HL-60 (cell line): ENCODE measurements at regions not wholly inside any gene's neighbourhood (a gene's known extent, or its start where the extent isn't known, plus 50 kb on each side); places are given as distances from the start of the nearest gene placed in this dataset.

Source experiments
- GABPA ChIP-seq: IDR thresholded peaks from 2 replicates; pipeline ENCODE4 v1.6.1; 2012; ENCODE audit warnings: low read depth
- POLR2AphosphoS5 ChIP-seq: IDR thresholded peaks from 2 replicates; pipeline ENCODE4 v1.6.1; 2012; ENCODE audit warnings: low read depth
- REST ChIP-seq: IDR thresholded peaks from 2 replicates; pipeline ENCODE4 v1.6.1; 2012; ENCODE audit warnings: low read depth; ENCODE audit not compliant: insufficient replicate concordance
- SPI1 ChIP-seq: IDR thresholded peaks from 2 replicates; pipeline ENCODE4 v1.6.1; 2012; ENCODE audit warnings: low read depth, mild to moderate bottlenecking, borderline replicate concordance
- TF ChIP-seq, protein P1 (sequence below): IDR thresholded peaks from one replicate; pipeline ENCODE4 v1.5.1; 2011; ENCODE audit warnings: low read length, control low read depth, inconsistent platforms; ENCODE audit not compliant: insufficient read depth

DNA sequence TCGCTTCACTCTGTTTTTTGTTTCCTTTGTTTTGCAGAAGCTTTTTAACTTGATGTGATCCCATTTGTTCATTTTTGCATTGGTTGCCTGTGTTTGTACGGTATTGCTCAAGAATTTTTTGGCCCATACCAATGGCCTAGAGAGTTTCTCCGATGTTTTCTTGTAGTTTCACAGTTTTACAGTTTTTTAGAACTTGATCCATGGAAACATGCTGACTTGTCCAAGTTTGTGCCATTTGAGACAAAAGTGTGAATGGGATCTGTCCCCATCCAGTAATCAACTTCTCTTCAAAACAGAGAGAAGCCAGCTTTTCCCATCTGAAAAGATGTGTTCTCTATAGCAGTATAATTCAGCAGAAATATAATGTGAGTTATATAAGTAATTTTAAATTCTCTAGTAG is 266.5 kb upstream of the LRTM1 start:
- no peak for TF ChIP-seq REST
- TF ChIP-seq, protein P1, sequence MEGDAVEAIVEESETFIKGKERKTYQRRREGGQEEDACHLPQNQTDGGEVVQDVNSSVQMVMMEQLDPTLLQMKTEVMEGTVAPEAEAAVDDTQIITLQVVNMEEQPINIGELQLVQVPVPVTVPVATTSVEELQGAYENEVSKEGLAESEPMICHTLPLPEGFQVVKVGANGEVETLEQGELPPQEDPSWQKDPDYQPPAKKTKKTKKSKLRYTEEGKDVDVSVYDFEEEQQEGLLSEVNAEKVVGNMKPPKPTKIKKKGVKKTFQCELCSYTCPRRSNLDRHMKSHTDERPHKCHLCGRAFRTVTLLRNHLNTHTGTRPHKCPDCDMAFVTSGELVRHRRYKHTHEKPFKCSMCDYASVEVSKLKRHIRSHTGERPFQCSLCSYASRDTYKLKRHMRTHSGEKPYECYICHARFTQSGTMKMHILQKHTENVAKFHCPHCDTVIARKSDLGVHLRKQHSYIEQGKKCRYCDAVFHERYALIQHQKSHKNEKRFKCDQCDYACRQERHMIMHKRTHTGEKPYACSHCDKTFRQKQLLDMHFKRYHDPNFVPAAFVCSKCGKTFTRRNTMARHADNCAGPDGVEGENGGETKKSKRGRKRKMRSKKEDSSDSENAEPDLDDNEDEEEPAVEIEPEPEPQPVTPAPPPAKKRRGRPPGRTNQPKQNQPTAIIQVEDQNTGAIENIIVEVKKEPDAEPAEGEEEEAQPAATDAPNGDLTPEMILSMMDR: no peak
- TF ChIP-seq POLR2AphosphoS5: no peak
- no peak for TF ChIP-seq GABPA
- no peak for TF ChIP-seq SPI1
